H1 (cell line): ENCODE measurements at regions not wholly inside any gene's neighbourhood (a gene's known extent, or its start where the extent isn't known, plus 50 kb on each side); places are given as distances from the start of the nearest gene placed in this dataset.

Source experiments
- CTCF ChIA-PET: fragments of 300-600 bp; sonication (Branson Sonifier 250); formaldehyde crosslinking; loops from one replicate; lab custom pipeline; 2021; ENCODE audit not compliant: partially characterized antibody; lab: Charles Lee
- POLR2A ChIA-PET: fragments of 300-600 bp; sonication (Branson Sonifier 250); formaldehyde crosslinking; loops from one replicate; lab custom pipeline; 2021; ENCODE audit warnings: inconsistent platforms; ENCODE audit not compliant: partially characterized antibody; lab: Charles Lee
- DNase-seq, 2 experiments: peaks; one replicate each; pipeline versions ENCODE4 v3.0.0 to v3.0.0-alpha.2; 2010 to 2022; ENCODE audit warnings: low spot score in 2 of 2, low read depth in 1 of 2, mixed read lengths in 1 of 2
- FAIRE-seq: peaks from 2 replicates; lab custom pipeline; 2011; peaks lifted over from hg19 to GRCh38; lab: Jason Lieb, UNC
- H2AFZ ChIP-seq: 2 replicates; pipeline ENCODE4 v1.8.1; 2012; ENCODE audit warnings: low read length, inconsistent platforms
- H2AK5ac ChIP-seq: 2 replicates; pipeline ENCODE4 v1.6.1; 2013; ENCODE audit warnings: low read depth, low read length
- H2BK120ac ChIP-seq: replicated peaks from 2 replicates; pipeline ENCODE3; 2013; ENCODE audit warnings: low read depth, low read length, inconsistent platforms
- H2BK12ac ChIP-seq: 2 replicates; pipeline ENCODE4 v1.6.1; 2013; ENCODE audit warnings: low read depth, low read length
- H2BK15ac ChIP-seq: 2 replicates; pipeline ENCODE4 v1.6.1; 2013; ENCODE audit warnings: low read length
- H2BK20ac ChIP-seq: 2 replicates; pipeline ENCODE4 v1.6.1; 2013; ENCODE audit warnings: low read length
- H2BK5ac ChIP-seq: 2 replicates; pipeline ENCODE4 v1.6.1; 2013; ENCODE audit warnings: low read depth, low read length
- H3K14ac ChIP-seq: 2 replicates; pipeline ENCODE4 v1.6.1; 2013; ENCODE audit warnings: inconsistent platforms; ENCODE audit not compliant: insufficient read length
- H3K18ac ChIP-seq: 2 replicates; pipeline ENCODE4 v1.6.1; 2013; ENCODE audit warnings: low read length; ENCODE audit errors: extremely low read depth
- H3K23ac ChIP-seq: 2 replicates; pipeline ENCODE4 v1.6.1; 2013; ENCODE audit warnings: inconsistent platforms; ENCODE audit not compliant: insufficient read length
- H3K23me2 ChIP-seq: 2 replicates; pipeline ENCODE4 v1.6.1; 2013; ENCODE audit warnings: low read depth, low read length
- H3K27ac ChIP-seq: 2 replicates; pipeline ENCODE4 v1.6.1; 2011; ENCODE audit warnings: low read depth, low read length, inconsistent platforms
- H3K27me3 ChIP-seq, 4 experiments: replicated peaks in 1 of 4; 1 replicate in 1 of 4; 2 replicates in 3 of 4; pipeline versions ENCODE4 v1.6.1 to v1.8.1; 2011 to 2013; ENCODE audit warnings: low read length in 3 of 4, mild to moderate bottlenecking in 3 of 4, inconsistent platforms in 2 of 4, mixed read lengths in 2 of 4, moderate library complexity in 1 of 4; ENCODE audit not compliant: control insufficient read depth in 3 of 4, insufficient read depth in 3 of 4; ENCODE audit errors: extremely low read depth in 1 of 4
- H3K36me3 ChIP-seq, 4 experiments: 2 replicates each; pipeline versions ENCODE4 v1.6.1 to v1.8.1; 2011 to 2013; ENCODE audit warnings: mild to moderate bottlenecking in 4 of 4, low read length in 3 of 4, moderate library complexity in 2 of 4, control low read depth in 1 of 4, inconsistent platforms in 1 of 4; ENCODE audit not compliant: insufficient read depth in 4 of 4, control insufficient read depth in 2 of 4
- H3K4ac ChIP-seq: replicated peaks from 2 replicates; pipeline ENCODE3; 2013; ENCODE audit warnings: low read length, low read depth, mixed read lengths, inconsistent platforms; ENCODE audit not compliant: insufficient read length
- H3K4me1 ChIP-seq, 4 experiments: replicated peaks in 1 of 4; 1 replicate in 1 of 4; 2 replicates in 3 of 4; pipeline versions ENCODE4 v1.6.1 to v1.8.1; 2011 to 2013; ENCODE audit warnings: low read length in 3 of 4, inconsistent platforms in 2 of 4, mixed read lengths in 1 of 4; ENCODE audit not compliant: insufficient read depth in 4 of 4, control insufficient read depth in 3 of 4
- H3K4me2 ChIP-seq, 2 experiments: 2 replicates each; pipeline versions ENCODE4 v1.6.1 to v1.8.1; 2011 to 2013; ENCODE audit warnings: low read depth in 2 of 2, low read length in 2 of 2, control low read depth in 1 of 2, inconsistent platforms in 1 of 2, mild to moderate bottlenecking in 1 of 2; ENCODE audit not compliant: insufficient read depth in 1 of 2
- H3K4me3 ChIP-seq, 4 experiments: fragments of 200-600, 300-600 bp in 1 of 4; sonication (generic), shearing (Covaris generic), sonication (Bioruptor Twin) in 1 of 4; 2 replicates each; pipeline versions ENCODE4 v1.5.1 to v1.8.1; 2011 to 2016; ENCODE audit warnings: low read length in 4 of 4, low read depth in 3 of 4, control low read depth in 2 of 4, inconsistent platforms in 2 of 4, mild to moderate bottlenecking in 2 of 4, mixed read lengths in 1 of 4, moderate library complexity in 1 of 4; ENCODE audit not compliant: insufficient read depth in 2 of 4; ENCODE audit errors: extremely low read depth in 1 of 4
- H3K56ac ChIP-seq: replicated peaks from 2 replicates; pipeline ENCODE3; 2013; ENCODE audit warnings: low read depth, mild to moderate bottlenecking, mixed read lengths, low read length, inconsistent platforms; ENCODE audit not compliant: insufficient read length
- H3K79me1 ChIP-seq: 2 replicates; pipeline ENCODE4 v1.6.1; 2013; ENCODE audit warnings: low read depth, low read length, control low read depth
- H3K79me2 ChIP-seq, 2 experiments: 2 replicates each; pipeline versions ENCODE4 v1.6.1 to v1.8.1; 2012 to 2013; ENCODE audit warnings: low read length in 2 of 2, mild to moderate bottlenecking in 2 of 2, inconsistent platforms in 1 of 2; ENCODE audit not compliant: insufficient read depth in 2 of 2, control insufficient read depth in 1 of 2
- H3K9ac ChIP-seq, 4 experiments: replicated peaks in 1 of 4; 1 replicate in 1 of 4; 2 replicates in 3 of 4; pipeline versions ENCODE4 v1.6.1 to v1.8.1; 2011 to 2013; ENCODE audit warnings: low read depth in 3 of 4, low read length in 3 of 4, control low read depth in 2 of 4, mild to moderate bottlenecking in 2 of 4, moderate library complexity in 2 of 4, inconsistent platforms in 1 of 4; ENCODE audit errors: extremely low read depth in 1 of 4
- H3K9me3 ChIP-seq, 2 experiments: 2 replicates each; pipeline versions ENCODE4 v1.6.1 to v1.8.1; 2012 to 2013; ENCODE audit warnings: mild to moderate bottlenecking in 2 of 2, moderate library complexity in 2 of 2, control low read depth in 1 of 2, inconsistent platforms in 1 of 2, low read depth in 1 of 2, low read length in 1 of 2, mixed read lengths in 1 of 2; ENCODE audit not compliant: insufficient read depth in 2 of 2
- H4K20me1 ChIP-seq, 2 experiments: replicated peaks in 1 of 2; 2 replicates each; pipeline versions ENCODE3 to v1.8.1; 2011 to 2013; ENCODE audit warnings: inconsistent platforms in 2 of 2, low read length in 2 of 2, mild to moderate bottlenecking in 1 of 2; ENCODE audit not compliant: insufficient read depth in 2 of 2, control insufficient read depth in 1 of 2
- H4K5ac ChIP-seq: 2 replicates; pipeline ENCODE4 v1.6.1; 2013; ENCODE audit warnings: low read length, low read depth, mixed read lengths, inconsistent platforms; ENCODE audit not compliant: insufficient read length
- H4K8ac ChIP-seq: 2 replicates; pipeline ENCODE4 v1.8.0; 2013; ENCODE audit warnings: mild to moderate bottlenecking, moderate library complexity, low read length, inconsistent platforms; ENCODE audit not compliant: insufficient read depth; ENCODE audit errors: extremely low read depth
- H4K91ac ChIP-seq: replicated peaks from 2 replicates; pipeline ENCODE3; 2013; ENCODE audit warnings: low read length, mixed read lengths, inconsistent platforms; ENCODE audit not compliant: insufficient read length
- BACH1 ChIP-seq: IDR thresholded peaks from 2 replicates; pipeline ENCODE4 v1.6.1; 2012; ENCODE audit warnings: low read length, improper control_type of control experiment
- BCL11A ChIP-seq, 2 experiments: IDR thresholded peaks; one replicate each; pipeline ENCODE4 v1.6.1; 2011; ENCODE audit warnings: low read depth in 2 of 2, low read length in 2 of 2, mild to moderate bottlenecking in 2 of 2
- E2F6 ChIP-seq: IDR thresholded peaks from 2 replicates; pipeline ENCODE4 v1.6.1; 2012; ENCODE audit warnings: inconsistent platforms
- JUN ChIP-seq: IDR thresholded peaks from 2 replicates; pipeline ENCODE4 v1.6.1; 2011; ENCODE audit warnings: low read depth, mild to moderate bottlenecking, improper control_type of control experiment, low read length
- KDM1A ChIP-seq: fragments of 200-600, 300-600 bp; sonication (generic); IDR thresholded peaks from 2 replicates; pipeline ENCODE4 v1.7.1; 2016; ENCODE audit warnings: mild to moderate bottlenecking, low read length, borderline replicate concordance
- RXRA ChIP-seq: IDR thresholded peaks from 2 replicates; pipeline ENCODE4 v1.6.1; 2011; ENCODE audit warnings: low read depth, mild to moderate bottlenecking, low read length, moderate library complexity; ENCODE audit not compliant: insufficient read depth
- SP2 ChIP-seq: IDR thresholded peaks from 2 replicates; pipeline ENCODE4 v1.6.1; 2012; ENCODE audit warnings: mild to moderate bottlenecking, low read length, inconsistent platforms
- TAF1 ChIP-seq: IDR thresholded peaks from 2 replicates; pipeline ENCODE4 v1.6.1; 2011; ENCODE audit warnings: mild to moderate bottlenecking, low read depth, low read length
- TEAD4 ChIP-seq: IDR thresholded peaks from 2 replicates; pipeline ENCODE4 v1.6.1; 2012; ENCODE audit warnings: low read depth, low read length, inconsistent platforms, mixed read lengths
- WGBS, 2 experiments: shearing (Covaris generic) in 1 of 2; methylation state at CpG; one replicate each; pipeline versions ENCODE4 v1.1.6 to v1.1.7; 2013 to 2015; ENCODE audit warnings: low lambda C conversion rate in 2 of 2, mixed read lengths in 2 of 2, inconsistent platforms in 1 of 2, low coverage in 1 of 2, missing lambda C conversion rate in 1 of 2; ENCODE audit not compliant: insufficient replicate concordance in 2 of 2, insufficient coverage in 1 of 2, insufficient read length in 1 of 2; ENCODE audit errors: extremely low coverage in 1 of 2, missing lambda C conversion rate in 1 of 2; 5-methylcytosine and 5-hydroxymethylcytosine counted together

GRCh38 chr2:123811846-123812245 lies 213.2 kb upstream of the CNTNAP5 start:
- FAIRE-seq (no peak), DNase-seq (no peak)
- no peak overlapping the region for H3K18ac ChIP-seq
- H3K4ac ChIP-seq: no peak overlapping the region
- H4K8ac ChIP-seq: no peak overlapping the region
- H2AFZ ChIP-seq: no peak overlapping the region
- TF ChIP-seq TEAD4: no peak
- TF ChIP-seq E2F6: no peak
- TF ChIP-seq TAF1: no peak
- TF ChIP-seq SP2: no peak
- no peak for TF ChIP-seq JUN
- no peak for TF ChIP-seq BCL11A (IDR thresholded peaks at IDR 0.05; ENCODE audit: low read depth in 2 of 2, low read length in 2 of 2)
- no peak for TF ChIP-seq BACH1
- no peak for TF ChIP-seq RXRA
- TF ChIP-seq KDM1A: no peak
- H3K4me3 ChIP-seq: no peak overlapping the region
- no peak overlapping the region for H2AK5ac ChIP-seq
- no peak overlapping the region for H3K14ac ChIP-seq
- H3K23me2 ChIP-seq: no peaks in the 10 kb centered on the region
- no peak overlapping the region for H3K27ac ChIP-seq
- no peaks in the 10 kb centered on the region for H4K20me1 ChIP-seq
- H3K4me1 ChIP-seq: no peaks in the 10 kb centered on the region
- CTCF ChIA-PET: no interaction called here
- H3K56ac ChIP-seq: no peak overlapping the region
- no peak overlapping the region for H2BK5ac ChIP-seq
- no peaks in the 10 kb centered on the region for H3K9me3 ChIP-seq
- no peaks in the 10 kb centered on the region for H3K79me1 ChIP-seq
- H3K27me3 ChIP-seq: no peaks in the 10 kb centered on the region
- H2BK120ac ChIP-seq: no peak overlapping the region
- no peaks in the 10 kb centered on the region for H3K36me3 ChIP-seq
- POLR2A ChIA-PET: no interaction called here
- H4K91ac ChIP-seq: no peak overlapping the region
- no peak overlapping the region for H2BK12ac ChIP-seq
- WGBS, 2 experiments: 94% methylated on average over 1 of the region's 1 CpG; no CpG with 5 or more reads in 1 of the 2 experiments
- no peak overlapping the region for H4K5ac ChIP-seq
- no peak overlapping the region for H3K23ac ChIP-seq
- no peak overlapping the region for H3K4me2 ChIP-seq
- H3K9ac ChIP-seq: no peak overlapping the region
- no peak overlapping the region for H2BK15ac ChIP-seq
- no peak overlapping the region for H2BK20ac ChIP-seq
- no peaks in the 10 kb centered on the region for H3K79me2 ChIP-seq
